ENCODE measurements at regions not wholly inside any gene's neighbourhood (a gene's known extent, or its start where the extent isn't known, plus 50 kb on each side); places are given as distances from the start of the nearest gene placed in this dataset.
"Not testable (repeated sequence)": the region's sequence is repeated elsewhere in the genome, so short reads cannot be mapped to it uniquely, and the experiment has no call there.

DNA sequence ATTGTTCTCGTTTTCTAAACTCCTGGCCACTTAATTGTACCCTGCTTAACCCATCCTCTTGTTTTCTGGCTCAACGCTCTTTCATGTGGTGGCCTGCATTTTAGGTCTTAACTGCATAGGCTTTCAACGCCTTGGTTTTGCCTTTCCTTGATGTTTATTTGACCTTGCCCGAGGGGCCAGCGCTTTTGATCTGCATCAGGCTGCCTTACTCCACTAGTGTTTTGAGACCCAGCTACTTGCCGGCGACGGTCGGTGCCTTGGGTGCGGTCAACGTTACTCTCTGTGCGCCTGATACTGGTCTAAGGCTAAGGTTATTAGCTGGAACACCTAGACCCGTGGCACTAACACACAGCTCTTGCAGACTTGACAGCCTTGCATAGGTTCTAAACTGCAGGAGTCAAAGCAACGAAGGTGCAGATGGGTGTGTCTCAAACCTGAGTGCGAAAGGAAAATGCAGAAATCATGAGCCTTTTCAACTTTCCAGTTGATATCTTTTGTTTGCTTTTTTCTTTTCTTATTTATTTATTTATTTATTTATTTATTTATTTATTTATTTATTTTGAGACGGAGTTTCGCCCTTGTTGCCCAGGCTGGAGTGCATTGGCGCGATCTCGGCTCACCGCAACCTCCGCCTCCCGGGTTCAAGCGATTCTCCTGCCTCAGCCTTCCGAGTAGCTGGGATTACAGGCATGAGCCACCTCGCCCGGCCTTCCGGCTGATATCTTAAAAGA is 138.8 kb downstream of the HFE start:
- intact Hi-C loops (cut with DNase I), result no loop called here
- peak in 1 of 10 donors; percentile 57 for DNase-seq

DNA sequence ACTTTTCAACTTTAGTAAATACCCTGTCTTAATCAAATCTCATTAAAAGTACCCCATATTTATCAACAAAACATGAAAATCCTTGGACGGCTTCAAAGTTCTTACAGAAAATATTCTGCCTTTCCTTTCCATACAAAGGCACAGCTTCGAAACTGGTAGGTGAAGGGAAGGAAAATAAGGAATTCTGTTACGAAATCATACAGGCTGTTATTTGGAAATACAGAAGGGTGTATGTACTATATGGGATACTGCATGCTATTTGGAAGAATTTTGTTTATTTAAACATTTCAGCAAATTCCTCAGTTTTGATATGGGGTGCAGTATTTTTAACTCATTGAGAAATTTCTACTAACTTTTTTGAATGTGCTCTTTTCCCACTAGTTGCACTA is 138.4 kb upstream of the BTN3A2 start:
- intact Hi-C loops (cut with DNase I), result no loop called here
- DNase-seq, result no peak

DNA sequence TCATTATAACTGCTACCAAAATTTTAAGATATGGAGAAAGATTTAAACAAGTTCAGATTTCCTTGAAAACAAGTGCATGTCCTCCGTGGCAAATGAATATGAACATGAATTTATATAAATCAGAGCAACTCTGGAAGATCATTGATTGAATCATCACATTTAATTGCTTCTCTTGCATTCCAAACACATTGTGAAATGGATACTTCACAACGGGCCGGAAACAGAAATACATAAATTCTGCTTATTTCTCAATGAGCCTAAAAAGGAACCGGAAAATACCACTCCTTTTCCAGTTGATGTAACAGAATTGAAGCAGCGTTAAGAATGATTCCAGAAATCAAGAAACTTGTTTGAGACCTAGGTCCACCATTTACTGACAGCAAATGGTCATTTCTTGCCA is 134.6 kb upstream of the BTN3A2 start:
- DNase-seq, result peak in 1 of 10 donors; percentile 1
- intact Hi-C loops (cut with DNase I), result loop anchor here (5.0 kb wide), 1 partner anchor 42 kb away; a partner anchor contains a TSS

DNA sequence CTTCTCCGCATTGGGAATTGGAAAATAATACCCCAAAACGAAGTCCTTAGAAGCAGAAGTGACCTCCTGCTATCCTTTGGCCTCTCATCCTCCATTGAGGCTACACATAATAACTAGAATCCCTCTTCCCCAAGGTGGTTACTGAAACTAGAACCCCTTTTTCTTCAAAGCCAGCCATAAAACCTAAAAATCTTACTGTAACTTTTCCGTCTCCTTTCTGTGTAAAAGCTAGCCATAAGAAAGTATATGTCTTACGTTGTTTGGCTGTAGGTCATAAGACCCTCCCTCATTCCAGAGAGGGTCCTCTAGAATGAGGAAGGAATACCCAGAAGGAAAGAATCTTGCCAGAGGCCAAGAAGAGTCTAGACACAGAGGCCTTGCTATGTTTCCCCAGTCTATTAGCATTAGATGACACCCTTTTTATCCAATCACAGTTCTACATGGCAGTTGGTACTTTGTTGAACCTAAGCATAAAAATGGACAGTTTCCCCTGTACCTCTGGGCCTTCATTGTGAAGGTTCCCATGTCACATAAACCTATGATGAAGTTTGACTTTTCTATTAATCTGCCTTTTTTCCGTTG is 133.9 kb upstream of the BTN3A2 start:
- intact Hi-C loops (cut with DNase I), result loop anchor here (5.0 kb wide), 1 partner anchor 41 kb away; a partner anchor contains a TSS

DNA sequence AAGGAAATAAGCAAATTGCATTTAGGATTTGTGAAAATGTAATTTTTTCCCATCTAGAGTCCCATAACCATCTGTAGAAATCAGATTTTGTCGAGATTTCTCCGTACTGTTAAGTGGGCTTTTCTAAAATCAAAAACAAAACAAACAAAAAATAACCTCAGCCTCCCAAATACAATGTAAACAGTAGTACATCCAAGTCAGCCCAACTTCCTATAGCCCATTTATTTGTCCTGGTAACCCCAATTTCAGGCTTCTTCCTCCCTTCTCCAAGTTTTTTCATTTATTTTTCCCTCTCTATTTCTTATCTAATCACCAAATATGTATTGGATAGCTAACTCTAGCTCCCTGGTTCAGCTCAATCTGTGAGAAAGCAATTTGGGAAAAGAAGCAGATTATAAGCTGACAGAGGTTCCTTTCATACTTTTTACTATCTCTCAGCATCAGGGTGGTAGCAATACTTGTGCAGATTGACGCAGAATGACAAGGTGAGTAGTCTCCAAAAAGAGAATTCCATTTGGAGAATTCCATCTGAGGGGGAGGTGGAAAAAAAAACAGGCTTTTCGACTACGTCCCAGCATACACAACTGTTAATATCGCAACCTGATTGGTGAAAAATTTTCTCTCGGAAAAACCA is 132.6 kb upstream of the BTN3A2 start:
- intact Hi-C loops (cut with DNase I), result loop anchor here (5.0 kb wide), 1 partner anchor 40 kb away; a partner anchor contains a TSS

More for the DNA sequence above, 133.9 kb upstream of the BTN3A2 start:
- DNase-seq, result peak in 1 of 10 donors; percentile 7

DNA sequence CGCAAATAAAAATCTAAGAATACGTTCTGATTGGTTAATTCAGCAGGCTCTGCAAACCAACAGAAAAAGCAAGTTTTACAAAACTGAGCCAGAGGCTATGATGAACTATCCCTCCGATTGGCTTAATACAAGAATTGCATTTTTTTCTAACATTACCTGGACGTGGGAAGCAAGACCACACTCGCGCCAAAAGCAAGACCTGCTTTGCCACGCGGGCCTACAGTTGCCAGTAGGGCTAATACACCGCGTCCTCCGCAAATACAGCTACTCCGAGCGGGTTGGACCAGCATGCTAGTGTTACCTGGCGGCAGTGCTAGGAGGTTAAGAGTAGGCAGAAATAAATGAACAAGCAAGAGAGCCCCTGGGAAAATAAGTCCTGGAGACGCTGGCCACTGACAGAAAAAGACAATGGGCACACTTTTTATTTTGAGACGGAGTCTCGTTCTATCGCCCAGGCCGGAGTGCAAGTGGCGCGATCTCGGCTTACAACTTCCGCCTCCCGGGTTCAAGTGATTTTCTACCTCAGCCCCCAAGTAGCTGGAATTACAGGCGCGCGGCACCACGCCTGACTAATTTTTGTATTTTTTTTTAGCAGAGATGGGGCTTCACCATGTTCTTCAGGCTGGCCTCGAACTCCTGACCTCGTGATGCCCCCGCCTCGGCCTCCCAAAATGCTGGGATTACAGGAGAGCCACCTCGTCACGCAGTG is 131.9 kb upstream of the BTN3A2 start:
- DNase-seq, result peak in 2 of 10 donors; percentile 55 to 58
- intact Hi-C loops (cut with DNase I), result loop anchor here (5.0 kb wide), 1 partner anchor 39 kb away; a partner anchor contains a TSS

More for the DNA sequence above, 132.6 kb upstream of the BTN3A2 start:
- DNase-seq, result no peak

DNA sequence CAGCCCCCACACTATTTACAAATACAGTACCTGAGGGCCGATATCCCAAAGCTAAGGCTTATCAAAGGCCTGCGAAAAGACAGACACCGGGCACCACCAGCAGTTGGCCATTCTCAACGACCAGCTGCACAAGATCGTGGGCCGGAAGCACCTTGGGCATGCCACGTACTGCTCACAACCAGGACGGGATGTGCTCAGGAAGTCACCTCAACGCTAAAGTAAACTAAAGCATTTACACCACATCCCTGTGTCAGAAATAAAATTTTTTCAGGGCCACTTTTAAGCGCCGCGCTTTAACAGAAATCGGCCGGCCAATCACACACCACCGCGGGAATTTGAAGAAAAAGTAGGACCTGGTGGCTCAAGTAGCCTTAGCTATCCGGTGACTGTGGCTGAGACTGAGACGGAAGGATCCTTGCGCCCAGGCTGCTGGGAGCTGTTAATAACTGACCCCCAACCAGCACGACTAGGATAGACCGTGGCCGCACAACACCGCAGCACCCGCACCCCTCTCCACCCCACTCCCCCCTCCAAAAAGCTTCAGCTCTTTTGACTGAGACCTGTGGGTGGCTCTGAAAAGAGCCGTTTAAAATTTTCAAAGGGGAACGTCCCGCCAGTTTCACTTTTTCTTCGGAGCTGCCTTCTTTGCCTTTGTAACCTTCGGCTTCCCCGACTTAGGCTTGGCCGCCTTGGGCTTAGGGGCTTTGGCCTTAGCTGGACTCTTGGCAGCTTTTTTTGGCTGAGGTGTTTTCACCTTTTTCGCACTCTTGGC is 131.2 kb upstream of the BTN3A2 start:
- DNase-seq, result peak in 3 of 10 donors; percentile 57 to 81 (median 77)
- intact Hi-C loops (cut with DNase I), result loop anchor here (5.0 kb wide), 1 partner anchor 38 kb away; a partner anchor contains a TSS

DNA sequence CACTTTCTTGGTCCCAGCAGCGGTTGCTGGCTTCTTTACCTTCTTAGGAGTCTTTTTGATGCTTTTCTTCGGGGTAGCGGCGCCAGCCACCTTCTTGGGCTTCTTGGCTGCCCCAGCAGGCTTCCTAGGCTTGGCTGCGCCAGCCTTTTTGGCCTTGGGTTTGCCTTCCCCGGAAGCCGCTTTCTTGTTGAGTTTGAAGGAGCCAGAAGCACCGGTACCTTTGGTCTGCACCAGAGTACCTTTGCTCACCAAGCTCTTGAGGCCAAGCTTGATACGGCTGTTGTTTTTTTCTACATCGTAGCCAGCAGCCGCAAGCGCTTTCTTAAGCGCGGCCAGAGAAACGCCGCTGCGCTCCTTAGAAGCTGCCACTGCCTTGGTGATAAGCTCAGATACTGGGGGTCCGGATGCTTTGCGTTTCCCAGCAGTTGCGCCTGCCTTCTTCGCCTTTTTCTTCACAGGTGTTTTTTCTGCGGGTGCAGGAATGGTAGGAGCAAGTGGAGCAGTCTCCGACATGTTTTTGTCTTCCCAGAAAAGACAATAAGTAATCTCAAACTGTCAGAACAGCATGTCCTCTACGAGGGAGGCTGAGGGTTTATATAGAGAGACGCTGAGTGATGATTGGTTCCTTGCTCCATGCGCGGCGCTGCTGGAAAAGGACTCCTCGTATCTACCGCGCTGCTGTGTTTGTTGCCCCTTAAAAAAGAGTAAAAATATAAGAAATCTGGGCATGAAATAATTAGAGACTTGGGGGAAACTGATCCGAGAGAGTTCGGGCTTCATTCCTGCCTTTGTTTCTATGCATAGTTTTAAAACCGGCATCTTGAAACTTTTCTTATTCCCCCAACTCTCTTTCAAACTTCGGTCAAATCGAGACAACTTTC is 130.3 kb upstream of the BTN3A2 start:
- intact Hi-C loops (cut with DNase I), result loop anchor here (5.0 kb wide), 1 partner anchor 38 kb away; a partner anchor contains a TSS
- DNase-seq, result peak in 4 of 10 donors; percentile 41 to 83 (median 76)

DNA sequence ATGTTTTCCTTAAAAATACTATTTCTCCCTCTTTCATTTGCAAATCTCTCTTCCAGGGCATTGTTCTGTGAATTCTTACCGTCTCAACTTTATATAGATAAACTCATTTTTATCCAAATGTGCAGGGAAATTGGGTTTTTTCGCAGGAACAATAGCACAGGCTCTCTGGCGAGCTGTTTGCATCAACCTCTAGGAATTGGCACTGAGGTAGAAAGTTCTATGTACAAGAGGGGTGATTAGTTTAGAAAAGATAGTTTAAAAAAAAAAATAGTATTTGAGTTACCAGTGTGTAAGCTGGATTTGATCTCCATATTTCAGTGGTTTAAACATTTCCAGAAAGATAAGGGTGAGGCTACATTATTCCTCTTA is 129.7 kb upstream of the BTN3A2 start:
- intact Hi-C loops (cut with DNase I), result no loop called here
- peak in 1 of 10 donors; percentile 24 for DNase-seq

DNA sequence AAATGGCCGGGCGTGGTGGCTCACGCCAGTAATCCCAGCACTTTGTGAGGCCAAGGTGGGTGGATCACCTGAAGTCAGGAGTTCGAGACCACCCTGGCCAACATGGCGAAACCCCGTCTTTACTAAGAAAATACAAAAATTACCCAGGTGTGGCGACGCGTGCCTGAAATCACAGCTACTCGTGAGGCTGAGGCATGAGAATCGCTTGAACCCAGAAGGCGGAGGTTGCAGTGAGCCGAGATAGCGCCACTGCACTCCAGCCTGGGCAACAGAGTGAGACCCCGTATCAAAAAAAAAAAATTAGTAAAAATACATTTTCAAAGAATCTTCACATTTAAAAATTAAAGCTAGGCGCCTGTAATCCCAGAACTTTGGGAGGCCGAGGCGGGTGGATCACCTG is 125.6 kb upstream of the BTN3A2 start:
- DNase-seq, result peak in 1 of 10 donors; percentile 25
- intact Hi-C loops (cut with DNase I), result not testable (repeated sequence)

DNA sequence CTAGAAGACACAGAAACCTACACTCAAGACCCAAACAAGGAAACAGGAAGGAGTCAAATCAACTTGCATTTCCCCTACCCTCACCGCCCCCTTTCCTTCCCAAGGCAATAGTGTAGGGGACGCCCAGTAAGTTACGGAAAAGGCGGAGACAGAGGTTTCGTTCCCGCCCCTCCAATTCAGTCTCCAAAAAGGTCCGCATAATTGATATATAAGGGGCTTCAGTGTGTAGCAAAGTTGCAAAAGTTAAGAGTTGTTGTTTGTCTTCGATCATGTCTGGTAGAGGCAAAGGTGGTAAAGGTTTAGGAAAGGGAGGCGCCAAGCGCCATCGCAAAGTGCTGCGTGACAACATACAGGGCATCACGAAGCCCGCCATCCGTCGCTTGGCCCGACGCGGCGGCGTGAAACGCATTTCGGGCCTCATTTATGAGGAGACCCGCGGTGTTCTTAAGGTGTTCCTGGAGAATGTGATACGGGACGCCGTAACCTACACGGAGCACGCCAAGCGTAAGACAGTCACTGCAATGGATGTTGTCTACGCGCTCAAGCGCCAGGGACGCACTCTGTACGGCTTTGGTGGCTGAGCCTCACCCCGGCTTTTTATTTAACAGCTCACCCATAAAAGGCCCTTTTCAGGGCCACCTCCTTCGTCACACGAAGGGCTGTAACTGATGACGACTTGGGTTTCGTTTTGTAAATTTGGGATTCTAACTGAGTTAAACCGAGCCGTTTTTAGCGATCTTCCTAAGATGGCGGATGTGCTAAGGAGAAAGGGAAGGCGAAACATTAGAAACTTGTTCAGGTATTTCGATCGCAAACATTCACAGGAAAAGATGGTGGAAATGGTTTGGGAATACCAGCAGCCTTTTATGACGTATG is 124.6 kb upstream of the BTN3A2 start:
- peak in 2 of 10 donors; percentile 19 to 82 for DNase-seq
- intact Hi-C loops (cut with DNase I), result no loop called here

DNA sequence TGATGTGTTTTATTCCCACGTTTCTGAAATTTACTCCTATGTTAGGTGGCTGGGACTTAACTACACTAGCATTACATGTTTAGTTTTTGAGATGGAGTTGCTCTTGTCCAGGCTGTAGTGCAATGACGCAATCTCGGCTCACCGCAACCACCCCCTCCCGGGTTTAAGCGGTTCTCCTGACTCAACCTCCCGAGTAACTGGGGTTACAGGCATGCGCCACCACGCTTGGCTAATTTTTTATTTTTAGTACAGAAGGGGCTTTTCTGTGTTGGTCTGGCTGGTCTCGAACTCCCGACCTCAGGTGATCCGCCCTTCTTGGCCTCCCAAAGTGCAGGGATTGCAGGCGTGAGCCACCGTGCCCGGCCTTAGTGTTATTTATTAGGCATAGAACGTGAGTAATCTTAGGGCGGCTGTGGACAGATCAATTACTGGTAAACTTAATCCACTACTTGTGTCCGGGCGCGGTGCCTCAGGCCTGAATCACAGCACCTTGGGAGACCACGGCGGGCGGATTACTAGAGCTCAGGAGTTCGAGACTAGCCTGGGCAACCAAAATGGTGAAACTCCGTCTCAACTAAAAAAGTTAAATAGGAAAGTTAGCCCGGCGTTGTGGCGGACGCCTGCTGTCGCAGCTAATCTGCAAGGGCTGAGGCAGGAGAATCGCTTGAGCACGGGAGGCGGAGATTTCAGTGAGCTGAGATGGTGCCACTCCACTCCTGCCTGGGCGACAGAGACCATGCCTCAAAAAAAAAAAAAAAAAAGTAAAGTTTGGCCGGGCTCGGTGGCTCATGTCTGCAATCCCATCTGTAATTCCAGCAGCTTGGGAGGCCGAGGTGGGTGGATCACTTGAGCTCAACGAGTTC is 123.7 kb upstream of the BTN3A2 start:
- peak in 1 of 10 donors; percentile 76 for DNase-seq
- intact Hi-C loops (cut with DNase I), result no loop called here

DNA sequence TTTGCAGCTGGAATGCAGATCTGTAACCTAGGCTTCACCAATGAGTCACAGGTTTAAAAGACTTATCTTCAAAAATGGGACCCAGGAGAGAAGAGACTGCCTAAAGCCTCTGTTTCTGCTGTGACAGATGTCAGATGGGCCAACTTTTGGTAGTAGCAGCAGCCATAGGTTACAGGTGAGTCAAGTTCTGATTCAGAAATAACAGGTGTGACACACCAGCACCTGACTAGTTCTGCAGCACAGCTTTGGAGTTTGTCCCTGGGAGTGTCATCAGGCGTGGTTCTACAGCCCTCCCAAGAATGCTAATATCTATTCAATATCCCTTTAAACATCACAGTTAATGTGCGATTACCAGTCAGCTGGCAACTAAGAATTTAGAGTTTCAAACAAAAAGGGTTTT is 121.9 kb upstream of the BTN3A2 start:
- peak in 1 of 10 donors; percentile 2 for DNase-seq
- intact Hi-C loops (cut with DNase I), result no loop called here

DNA sequence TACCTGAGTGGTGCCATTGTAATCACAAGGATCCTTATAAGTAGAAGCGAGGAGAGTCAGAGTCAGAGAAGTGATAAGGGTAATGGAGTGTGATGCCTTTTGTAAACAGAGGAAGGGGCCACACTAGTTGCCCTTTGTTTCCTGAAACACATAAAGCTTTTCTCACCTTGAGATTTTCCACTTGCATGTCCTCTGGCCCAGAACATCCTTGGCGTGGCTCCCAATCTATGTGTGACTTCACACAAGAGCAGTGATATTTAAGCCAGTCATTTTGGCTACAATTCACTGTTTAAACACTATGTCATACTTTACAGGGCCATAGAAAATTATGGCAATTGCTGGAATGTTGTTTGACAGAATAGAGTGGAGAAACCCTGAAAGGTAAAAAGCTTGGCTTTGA is 121.2 kb upstream of the BTN3A2 start:
- intact Hi-C loops (cut with DNase I), result no loop called here

DNA sequence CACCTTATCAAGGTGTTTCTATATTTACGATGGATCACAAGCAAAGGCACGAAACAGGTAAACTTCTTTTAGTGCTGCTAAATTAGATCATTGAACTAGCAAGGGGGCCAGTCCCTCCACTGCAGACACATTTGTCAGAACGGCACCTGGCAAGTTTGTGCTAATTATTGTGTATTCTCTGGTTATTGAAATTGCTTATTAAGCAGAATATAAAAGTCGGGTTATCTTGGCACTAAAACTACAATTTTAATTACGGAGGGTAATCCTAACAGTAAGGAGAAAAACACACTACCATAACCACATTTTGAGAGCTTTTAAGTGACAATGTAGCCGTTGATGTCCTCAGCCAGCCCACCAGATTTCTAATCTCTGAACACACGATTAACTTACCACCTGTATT is 118.9 kb upstream of the BTN3A2 start:
- DNase-seq, result peak in 1 of 10 donors; percentile 10
- intact Hi-C loops (cut with DNase I), result no loop called here

More for the DNA sequence above, 121.2 kb upstream of the BTN3A2 start:
- peak in 1 of 10 donors; percentile 16 for DNase-seq

DNA sequence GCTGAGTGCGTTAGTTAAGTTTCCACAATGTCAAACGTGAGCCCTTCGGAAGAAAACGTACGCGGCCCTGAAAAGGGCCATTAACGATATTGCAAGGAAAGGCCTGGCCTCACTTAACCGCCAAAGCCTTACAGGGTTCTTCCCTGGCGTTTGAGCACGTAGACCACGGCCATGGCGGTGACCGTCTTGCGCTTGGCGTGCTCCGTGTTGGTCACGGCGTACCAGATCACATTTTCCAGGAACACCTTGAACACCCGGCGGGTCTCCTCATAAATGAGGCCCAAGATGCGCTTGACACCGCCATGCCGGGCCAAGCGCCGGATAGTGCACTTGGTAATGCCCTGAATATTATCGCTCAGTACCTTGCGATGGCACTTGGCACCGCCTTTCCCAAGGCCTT is 118.4 kb upstream of the BTN3A2 start:
- intact Hi-C loops (cut with DNase I), result no loop called here
- DNase-seq, result peak in 1 of 10 donors; percentile 45

DNA sequence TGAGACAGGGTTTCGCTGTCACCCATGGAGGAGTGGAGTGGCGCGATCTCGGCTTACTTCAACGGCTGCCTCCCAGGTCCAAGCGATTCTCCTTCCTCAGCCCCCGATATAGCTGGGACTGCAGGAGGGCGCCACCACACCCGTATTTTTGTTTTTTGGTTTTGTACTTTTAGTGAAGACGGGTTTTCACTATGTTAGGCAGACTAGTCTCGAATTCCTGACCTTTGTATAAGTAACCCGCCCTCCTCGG is 115.4 kb upstream of the BTN3A2 start:
- DNase-seq, result peak in 1 of 10 donors; percentile 58
- intact Hi-C loops (cut with DNase I), result no loop called here

Data from posterior cingulate gyrus (tissue), 11 donors.